ENCODE measurements at regions not wholly inside any gene's neighbourhood (a gene's known extent, or its start where the extent isn't known, plus 50 kb on each side); places are given as distances from the start of the nearest gene placed in this dataset.
A peak's percentile ranks its signal among the peaks of the same experiment; 100 is the strongest.
"Not testable (repeated sequence)": the region's sequence is repeated elsewhere in the genome, so short reads cannot be mapped to it uniquely, and the experiment has no call there.

DNA sequence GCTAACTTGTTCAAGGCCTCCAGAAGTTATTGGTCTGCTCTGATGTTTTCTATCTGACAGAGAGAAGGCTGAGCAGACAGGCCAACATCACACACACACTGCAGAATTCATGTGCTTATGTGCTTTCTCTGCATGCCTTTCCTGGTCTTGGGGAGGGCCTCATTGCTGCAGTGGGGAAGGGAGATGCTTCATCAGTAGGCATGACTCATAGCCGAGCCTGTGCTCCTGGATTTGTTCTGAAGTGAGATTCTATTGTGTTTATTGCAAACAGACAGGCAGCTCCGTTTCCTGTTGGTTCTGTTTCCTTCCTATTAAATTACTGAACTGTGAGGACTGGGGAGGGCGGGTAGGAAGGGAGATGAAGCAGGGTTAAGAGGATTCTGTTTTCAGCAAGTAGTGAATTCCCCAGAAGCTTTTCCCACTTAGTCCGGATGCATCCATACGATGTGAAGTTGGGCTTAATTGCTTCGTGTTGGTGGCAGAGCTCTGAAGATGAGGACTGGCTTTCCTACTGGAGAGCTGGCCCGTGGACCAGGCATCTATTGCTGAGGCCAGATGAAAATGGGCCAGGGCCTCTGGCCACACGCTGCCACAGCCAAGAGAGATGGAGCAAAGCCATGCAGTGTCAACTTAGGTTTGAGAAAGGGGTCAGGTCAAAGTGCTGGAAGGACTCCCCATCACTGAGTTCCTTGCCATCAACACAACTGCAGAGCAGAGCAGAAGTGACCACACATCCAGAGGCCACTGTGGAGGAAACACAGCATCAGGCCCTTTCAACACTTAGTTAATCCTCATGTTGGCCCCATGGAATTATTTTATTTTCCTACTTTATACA is 179.3 kb downstream of the UTP18 start:
- no peak for DNase-seq

GRCh38 chr17:51441431-51441830 is 181.1 kb downstream of the UTP18 start:
- no peak for DNase-seq

DNA sequence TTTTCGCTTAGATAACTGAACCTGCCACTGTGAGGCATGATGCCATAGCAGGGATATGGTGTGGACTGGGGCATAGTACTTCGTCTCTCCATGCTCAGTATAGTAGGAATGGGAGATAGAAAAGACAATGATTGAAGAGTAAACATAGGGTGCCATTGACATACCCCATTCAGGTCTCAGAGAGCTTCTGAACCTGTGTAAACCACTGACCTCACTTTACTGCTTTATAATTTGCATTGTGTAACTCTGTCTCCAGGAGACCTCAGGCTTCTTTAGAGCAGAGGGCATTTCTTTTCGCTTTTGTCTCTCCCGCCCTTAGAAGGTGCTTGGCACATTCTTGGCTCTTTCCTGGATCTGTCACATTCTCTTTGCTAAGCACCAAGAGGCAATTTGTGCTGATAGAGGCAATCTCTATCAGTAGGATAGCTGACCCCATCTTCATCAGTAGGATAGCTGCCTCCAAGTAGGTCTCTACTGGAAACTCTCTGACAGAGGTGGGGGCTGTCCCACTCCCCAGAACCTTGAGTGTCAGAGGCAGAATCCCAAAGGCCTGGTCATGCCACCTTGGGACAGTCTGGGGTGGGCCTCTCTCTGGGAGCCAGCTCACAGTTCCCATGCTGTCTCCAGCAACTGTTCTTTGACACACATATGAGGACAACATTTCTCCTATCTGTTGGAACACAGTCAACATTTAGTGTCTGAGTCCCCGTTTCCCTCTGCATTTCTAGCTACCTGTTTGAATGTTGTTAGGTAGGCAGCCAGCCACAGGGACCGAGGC is 181.9 kb downstream of the UTP18 start:
- no peak for DNase-seq

- DNase-seq, result no peak
These were observed 183.3 kb downstream of the UTP18 start for GRCh38 chr17:51443646-51444045.

- no peak for DNase-seq
These were observed 185.6 kb downstream of the UTP18 start for GRCh38 chr17:51445946-51446345.

DNA sequence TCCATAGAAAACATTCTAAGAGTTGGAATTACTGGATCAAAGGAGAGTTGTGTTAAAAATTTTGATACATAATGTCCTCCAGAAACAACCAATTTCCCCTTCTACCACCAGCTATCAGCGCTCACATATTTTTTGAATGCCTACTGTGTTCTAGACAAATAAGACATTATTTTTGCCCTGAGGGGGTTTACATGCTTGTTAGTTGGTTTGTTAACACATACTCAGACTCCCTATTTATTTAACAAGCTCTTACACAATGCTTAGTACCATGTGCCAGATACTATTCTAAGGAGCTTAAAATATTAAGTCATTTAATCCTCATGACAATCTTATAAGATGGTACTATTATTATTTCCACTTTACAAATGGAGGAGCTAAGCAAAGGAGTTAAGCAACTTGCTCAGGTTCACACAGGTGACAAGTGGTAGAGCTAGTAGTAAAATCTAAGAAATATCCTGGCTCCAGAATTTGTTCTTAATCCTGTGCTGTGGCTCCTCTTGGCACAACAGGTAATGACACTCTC is 194.2 kb downstream of the UTP18 start:
- no peak for DNase-seq

DNA sequence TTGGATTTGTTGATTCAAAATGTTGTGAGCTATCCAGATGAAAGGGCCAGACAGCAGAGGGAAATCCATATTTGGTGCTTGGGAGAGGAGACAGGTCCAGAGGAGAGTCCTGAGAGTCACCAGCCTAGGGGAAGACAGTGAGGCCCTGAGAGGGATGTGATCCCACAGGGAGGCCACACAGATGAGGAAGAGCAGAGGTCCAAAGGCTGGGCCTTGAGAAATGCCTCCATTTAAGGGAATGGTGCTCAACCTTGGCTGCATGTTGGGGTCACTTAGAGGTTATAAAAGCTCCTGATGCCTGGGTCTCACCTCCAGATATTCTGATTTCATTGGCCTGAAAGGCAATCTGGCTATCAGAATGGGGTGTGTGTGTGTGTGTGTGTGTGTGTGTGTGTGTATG is 194.9 kb downstream of the UTP18 start:
- no peak for DNase-seq

- no peak for DNase-seq
These were observed 195.6 kb downstream of the UTP18 start for GRCh38 chr17:51455931-51456330.

DNA sequence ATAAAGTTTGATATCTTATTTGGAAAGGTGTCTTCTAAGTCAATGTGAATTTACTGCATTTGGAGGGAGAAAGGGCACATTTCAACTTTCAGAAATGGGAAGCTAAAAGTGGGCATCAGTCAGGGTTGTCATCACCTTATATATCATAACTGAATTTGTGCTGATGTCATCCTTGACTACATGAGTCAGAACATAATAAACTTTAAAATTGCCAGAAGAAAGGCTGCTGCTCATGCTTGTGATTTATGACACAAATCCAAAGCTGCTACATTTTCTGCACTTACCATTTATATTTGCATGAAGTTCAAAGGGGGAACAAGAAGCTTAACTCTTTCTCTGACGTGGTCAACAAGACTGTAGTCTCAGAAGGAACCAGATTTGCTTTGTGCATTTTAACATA is 196.6 kb downstream of the UTP18 start:
- DNase-seq, result no peak

GRCh38 chr17:51461578-51462004 is 201.2 kb downstream of the UTP18 start:
- peak; percentile 64 for DNase-seq

DNA sequence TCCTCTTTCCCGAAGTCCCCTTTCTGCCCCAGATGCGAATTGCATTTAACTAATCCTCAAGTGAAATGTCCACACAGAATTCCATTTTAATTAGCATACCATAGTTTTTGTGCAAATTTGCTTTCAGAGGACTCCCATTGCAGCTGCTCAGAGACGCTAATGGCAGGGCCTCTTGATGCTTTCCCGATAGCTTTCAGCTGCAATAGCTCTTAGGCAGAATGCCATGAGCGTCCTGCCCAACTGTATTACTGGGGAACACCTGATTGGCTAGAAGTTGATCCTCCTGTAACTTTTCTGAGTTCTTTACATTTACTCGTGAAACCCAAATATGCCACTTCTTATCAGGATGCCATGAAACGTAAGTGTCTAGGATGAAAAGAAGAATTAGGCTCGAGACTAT is 203.0 kb downstream of the UTP18 start:
- DNase-seq, result no peak

DNA sequence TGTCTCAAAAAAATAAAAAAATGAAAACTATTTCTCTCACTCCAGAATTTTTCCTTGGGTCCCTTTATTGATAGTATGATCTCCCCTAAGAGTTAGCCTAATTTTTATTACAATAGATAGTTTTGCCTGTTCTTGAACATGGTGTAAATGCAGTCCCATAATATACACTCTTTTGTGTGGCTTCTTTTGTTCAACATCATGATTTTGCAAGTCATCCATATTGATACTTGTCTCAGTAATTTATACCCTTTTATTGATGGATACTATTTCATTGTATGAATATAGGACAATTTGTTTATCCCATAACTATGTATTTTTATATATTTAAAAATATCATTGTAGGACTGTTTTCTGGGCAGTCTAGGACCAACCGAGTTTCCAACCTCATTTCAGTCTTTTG is 207.0 kb downstream of the UTP18 start:
- DNase-seq, result no peak

DNA sequence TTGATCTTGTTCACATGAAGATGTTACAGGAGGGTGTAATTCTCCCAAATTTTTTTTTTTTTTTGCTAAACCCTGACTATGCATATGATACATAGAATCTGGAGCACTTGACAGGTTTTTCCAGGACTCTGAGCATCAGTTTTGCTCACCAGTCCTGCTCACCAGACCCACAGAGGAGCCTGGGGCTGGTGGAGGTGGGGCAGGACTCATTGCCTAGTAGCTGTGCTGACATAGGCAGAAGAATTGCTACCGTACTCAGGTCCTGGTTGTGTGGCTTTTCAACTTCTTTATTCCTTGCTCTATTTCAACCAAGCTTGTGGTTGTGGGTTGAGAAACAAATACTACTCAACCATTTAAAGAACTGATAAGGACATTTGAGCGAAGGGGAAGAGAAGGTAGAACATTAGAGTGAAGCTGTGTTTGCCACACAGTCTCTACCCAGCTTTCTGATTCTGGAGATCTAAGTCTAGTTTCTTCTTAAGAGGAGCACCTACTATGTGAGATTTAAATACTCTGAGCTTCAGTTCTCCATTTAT is 212.4 kb downstream of the UTP18 start:
- DNase-seq, result no peak

- DNase-seq, result no peak
These were observed 214.4 kb downstream of the UTP18 start for GRCh38 chr17:51474764-51475163.

DNA sequence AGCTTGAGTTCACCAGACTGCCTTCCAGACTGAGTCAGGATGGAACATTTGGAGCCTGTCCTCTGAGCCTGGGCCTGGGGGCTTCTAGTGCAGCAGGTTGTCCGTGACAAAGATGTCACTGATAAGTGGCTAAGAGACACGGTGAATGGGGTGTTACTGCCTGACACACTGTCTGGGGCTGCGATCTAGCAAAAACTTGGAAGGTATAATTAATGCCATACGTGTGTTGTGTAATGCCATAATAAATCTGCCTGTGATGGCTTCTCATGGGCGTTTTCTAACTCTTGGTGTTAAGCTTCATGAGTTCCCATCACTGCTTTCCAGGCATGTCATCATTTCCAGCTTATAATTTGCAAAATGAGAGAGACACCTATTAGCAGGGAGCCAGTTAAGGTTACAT is 215.4 kb downstream of the UTP18 start:
- no peak for DNase-seq

- DNase-seq, result no peak
These were observed 219.0 kb downstream of the UTP18 start for GRCh38 chr17:51479303-51479702.

GRCh38 chr17:51481370-51481769 is 221.0 kb downstream of the UTP18 start:
- DNase-seq, result no peak

DNA sequence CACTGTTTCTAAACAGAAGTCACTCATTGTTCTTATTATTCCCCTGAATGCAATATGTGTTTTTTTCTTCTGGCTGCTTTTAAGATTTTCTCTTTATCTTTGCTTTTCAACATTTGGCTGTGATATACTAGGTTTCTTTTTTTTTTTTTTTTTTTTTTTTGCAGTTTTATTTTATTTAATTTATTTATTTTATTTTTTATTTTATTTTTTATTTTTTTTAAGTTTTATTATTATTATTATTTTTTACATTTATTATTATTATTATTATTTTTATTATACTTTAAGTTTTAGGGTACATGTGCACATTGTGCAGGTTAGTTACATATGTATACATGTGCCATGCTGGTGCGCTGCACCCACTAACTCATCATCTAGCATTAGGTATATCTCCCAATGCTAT is 221.9 kb downstream of the UTP18 start:
- DNase-seq, result not testable (repeated sequence)

- DNase-seq, result no peak
These were observed 225.7 kb downstream of the UTP18 start for GRCh38 chr17:51486091-51486490.

DNA sequence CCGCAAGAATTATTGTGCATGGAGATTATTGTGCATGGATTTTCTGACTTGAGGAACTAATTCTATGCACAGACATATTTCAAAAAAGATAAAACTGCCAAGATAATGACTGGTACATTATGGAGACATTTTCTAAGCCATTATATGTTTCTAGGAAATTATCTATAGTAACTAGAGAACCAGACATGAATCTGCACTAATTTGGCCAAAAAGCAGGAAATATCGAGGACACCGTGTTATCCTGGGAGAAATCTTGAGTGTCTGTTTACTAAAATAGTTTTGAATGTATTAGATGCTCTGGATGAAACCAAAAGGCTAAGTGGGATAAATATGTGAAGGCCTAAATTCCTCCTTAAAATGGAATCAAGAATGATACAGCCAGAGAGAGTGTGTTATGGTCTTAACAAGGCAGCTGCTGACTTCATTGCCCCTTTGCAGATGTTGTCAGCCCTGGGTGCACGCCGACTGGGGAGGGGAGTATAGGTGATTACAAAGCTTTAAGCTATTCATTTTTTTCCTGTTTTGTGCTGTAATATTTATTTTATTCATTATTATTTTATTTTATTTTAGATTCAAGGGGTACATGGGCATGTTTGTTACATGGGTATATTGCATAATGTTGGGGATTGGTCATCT is 226.7 kb downstream of the UTP18 start:
- DNase-seq, result no peak

DNA sequence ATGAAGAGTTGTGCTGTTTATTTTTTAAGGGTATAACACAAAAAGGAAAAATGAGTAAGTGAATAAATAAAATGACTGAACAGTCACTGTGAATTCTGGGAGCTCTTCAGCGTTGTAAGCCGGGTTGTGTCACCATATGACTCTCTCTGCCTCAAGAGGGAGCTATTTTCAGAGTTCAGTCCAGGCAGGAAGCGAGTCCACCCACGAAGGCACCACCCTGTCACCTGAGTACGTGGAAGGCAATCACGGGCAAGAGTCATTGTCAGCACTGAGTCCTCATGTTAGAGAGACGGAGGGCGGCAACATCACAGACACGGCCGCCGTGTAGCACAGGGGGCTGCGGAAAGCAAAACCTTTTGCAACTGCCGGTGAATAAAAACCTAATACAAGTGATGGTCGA is 227.6 kb downstream of the UTP18 start:
- peak; percentile 37 for DNase-seq

- no peak for DNase-seq
These were observed 231.1 kb downstream of the UTP18 start for GRCh38 chr17:51491416-51491815.

GRCh38 chr17:51493206-51493605 is 232.9 kb downstream of the UTP18 start:
- no peak for DNase-seq
